RWPE1 (cell line): ENCODE measurements at regions not wholly inside any gene's neighbourhood (a gene's known extent, or its start where the extent isn't known, plus 50 kb on each side); places are given as distances from the start of the nearest gene placed in this dataset.

ENCODE experiments used
- CTCF ChIA-PET: fragments of 350-600 bp; sonication (Branson Sonifier 250); formaldehyde crosslinking; extraction: SDS; loops from one replicate; lab custom pipeline; 2021; lab: Yijun Ruan, JAX
- POLR2A ChIA-PET: fragments of 400-600 bp; formaldehyde crosslinking; extraction: SDS; loops from one replicate; lab custom pipeline; 2020; ENCODE audit warnings: antibody characterized with exemption; ENCODE audit not compliant: low non-redundant PET; lab: Yijun Ruan, JAX
- DNase-seq: peaks from one replicate; pipeline ENCODE4 v3.0.0; 2012; ENCODE audit warnings: low spot score
- H3K27ac ChIP-seq: fragments of 450-650 bp; 2 replicates; pipeline ENCODE4 v1.5.1; 2017
- TF ChIP-seq, protein P1 (sequence below): fragments of 450-650 bp; conservative IDR thresholded peaks from 2 replicates; pipeline ENCODE4 v1.5.1; 2017; ENCODE audit warnings: low read depth, mild to moderate bottlenecking

DNA sequence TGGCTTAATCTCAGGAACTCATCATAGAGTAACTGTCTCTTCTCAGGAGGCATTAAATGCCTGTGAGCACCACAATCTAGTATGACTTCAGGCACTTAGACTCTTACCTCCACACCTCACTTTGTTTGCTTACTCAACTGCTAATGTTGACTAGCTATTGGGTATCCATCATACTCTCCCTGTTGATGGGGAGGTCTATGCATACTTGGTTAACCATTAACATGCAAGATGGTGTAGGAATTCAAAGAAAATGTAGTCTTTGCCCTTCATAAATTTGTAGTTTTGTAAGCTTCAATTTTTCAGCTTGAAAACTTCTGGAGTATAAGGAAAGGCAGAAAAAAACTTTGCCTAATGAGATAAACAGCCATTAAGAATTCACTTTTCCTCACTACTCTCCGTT, 501.0 kb upstream of the MARCKS start:
- POLR2A ChIA-PET: no interaction called here
- DNase-seq: no peak
- H3K27ac ChIP-seq: no peak overlapping the region
- CTCF ChIA-PET: interaction anchor here (0.6 kb wide), 1 partner anchor 675 kb away, joined by 5 read pairs; no protein-coding TSS in a partner anchor
- TF ChIP-seq, protein P1, sequence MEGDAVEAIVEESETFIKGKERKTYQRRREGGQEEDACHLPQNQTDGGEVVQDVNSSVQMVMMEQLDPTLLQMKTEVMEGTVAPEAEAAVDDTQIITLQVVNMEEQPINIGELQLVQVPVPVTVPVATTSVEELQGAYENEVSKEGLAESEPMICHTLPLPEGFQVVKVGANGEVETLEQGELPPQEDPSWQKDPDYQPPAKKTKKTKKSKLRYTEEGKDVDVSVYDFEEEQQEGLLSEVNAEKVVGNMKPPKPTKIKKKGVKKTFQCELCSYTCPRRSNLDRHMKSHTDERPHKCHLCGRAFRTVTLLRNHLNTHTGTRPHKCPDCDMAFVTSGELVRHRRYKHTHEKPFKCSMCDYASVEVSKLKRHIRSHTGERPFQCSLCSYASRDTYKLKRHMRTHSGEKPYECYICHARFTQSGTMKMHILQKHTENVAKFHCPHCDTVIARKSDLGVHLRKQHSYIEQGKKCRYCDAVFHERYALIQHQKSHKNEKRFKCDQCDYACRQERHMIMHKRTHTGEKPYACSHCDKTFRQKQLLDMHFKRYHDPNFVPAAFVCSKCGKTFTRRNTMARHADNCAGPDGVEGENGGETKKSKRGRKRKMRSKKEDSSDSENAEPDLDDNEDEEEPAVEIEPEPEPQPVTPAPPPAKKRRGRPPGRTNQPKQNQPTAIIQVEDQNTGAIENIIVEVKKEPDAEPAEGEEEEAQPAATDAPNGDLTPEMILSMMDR: no peak

DNA sequence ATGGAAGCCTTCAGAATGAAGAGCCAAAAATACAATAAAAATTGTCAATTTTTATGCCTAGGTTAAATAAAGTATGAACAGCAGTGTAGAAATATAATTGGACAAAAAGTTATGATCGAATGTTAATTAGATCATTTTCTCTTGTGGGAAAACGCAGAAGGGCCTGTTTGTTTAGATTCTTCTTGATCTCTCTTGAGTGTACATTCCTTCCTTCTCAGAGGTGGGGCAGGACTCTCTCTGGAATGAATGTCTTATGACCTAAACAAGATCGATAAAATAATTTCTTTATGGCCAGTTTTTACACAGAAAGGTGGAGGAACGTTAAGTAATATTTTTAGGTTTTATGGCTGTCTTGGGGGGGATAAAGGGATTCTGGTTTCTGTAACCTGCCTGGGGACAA, 500.1 kb upstream of the MARCKS start:
- TF ChIP-seq, protein P1: no peak
- H3K27ac ChIP-seq: no peak overlapping the region
- DNase-seq: no peak
- ChIA-PET CTCF (no interaction called here), POLR2A (no interaction called here)

DNA sequence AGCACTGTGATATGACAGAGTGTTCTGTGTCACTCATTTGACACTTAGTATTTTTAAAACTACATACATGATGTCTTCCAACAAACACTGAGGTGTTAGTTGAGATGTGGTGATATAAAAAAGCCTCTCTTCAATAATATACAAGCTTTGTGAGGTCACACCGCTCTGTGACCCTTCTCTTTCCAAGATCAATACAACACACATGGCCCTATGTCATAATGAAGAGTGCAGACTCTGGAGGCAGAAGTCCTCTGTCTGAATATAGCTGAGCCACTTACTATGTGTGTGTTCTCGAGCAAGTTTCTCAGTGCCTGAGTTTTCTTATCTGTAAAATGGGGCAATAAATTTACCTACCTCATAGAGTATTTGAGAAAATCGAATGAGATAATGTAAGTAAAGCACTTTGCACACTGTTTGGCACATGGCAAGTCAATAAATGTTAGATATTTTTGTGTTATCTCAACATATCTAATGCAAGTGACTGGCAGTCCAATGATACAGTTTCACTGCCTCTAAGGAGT, 499.0 kb upstream of the MARCKS start:
- CTCF ChIA-PET: interaction anchor here (0.6 kb wide), 1 partner anchor 1826 kb away, joined by 4 read pairs; no protein-coding TSS in a partner anchor

DNA sequence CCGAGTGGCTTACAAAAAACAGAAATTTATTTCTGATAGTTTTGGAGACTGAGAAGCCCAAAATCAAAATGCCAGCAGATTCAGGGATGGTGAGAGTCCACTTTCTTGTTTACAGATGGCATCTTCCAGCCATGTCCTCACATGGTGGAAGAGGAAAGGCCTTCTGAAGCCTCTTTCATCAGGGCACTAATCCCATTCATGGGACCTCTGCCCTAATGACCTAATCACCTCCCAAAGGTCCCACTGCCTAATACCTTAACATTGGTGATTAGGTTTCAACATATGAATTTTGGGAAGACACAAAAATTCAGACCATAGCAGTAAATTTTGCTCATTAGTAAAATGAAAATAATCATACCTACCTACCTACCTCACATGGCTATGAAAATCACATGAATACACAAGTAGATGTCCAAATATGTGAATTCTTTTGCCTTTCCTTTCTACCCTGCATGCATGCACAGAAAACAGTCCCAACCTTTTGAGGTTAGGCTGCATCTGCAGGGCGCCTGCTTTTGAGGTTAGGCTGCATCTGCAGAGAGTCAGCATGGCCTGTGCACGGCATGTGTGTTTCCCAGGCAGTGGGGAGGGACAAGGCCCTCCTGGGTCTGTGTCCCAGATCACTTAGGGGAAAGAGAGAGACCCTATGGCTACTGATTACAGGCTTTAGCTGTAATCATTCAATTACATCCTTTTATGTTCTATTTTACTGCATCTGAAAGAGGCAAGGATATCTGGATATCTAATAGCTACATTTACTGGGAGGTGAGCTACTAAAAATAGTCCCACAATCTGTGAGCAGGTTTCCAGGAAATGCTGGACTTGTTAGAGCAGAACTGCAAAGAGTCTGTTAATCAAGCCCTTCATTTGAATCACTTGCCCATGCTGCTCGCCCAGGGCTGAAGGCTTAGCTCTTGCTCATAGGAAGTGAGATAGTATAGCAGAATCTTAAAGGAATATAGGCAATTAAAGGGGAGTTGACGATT, 497.7 kb upstream of the MARCKS start:
- DNase-seq: peak; percentile 37
- TF ChIP-seq, protein P1: no peak
- ChIA-PET CTCF (no interaction called here), POLR2A (no interaction called here)
- peak overlapping the region; percentile 78 for H3K27ac ChIP-seq

More for the DNA sequence above, 499.0 kb upstream of the MARCKS start:
- no peak overlapping the region for H3K27ac ChIP-seq
- TF ChIP-seq, protein P1: no peak
- no peak for DNase-seq
- POLR2A ChIA-PET: no interaction called here

DNA sequence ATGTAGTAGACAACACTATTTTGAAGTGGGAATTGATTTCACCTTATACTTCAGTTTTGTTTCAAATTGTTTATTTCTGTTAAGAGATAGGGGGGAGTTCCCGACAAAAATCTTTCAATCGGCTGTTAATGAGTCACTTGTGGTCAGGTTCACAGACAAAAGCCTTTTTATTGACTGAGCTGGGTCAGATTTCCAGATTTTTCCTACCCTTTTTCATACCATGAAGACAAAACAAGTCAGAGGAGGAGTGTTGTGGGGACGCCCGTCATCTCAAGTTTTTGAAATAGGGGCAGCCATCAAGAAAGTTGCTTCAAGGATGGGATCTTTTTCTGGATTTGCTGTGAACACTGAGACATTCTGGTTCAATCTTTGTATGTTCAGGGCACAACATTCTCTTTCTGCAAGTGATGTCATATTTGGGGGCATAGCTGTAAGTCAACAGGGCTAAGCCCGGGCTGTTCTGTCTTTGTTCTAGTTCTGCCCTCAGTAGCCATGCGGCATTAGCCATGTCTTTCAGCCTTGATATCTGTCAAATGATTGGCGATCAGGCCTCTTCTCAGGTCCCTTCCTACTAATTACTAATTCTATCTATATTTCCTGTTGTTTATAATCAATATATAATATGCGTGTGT, 496.0 kb upstream of the MARCKS start:
- TF ChIP-seq, protein P1: no peak
- POLR2A ChIA-PET: no interaction called here
- CTCF ChIA-PET: no interaction called here
- DNase-seq: peak; percentile 64
- no peak overlapping the region for H3K27ac ChIP-seq
